DND-41 (cell line): ENCODE measurements at regions not wholly inside any gene's neighbourhood (a gene's known extent, or its start where the extent isn't known, plus 50 kb on each side); places are given as distances from the start of the nearest gene placed in this dataset.
"Not testable (repeated sequence)": the region's sequence is repeated elsewhere in the genome, so short reads cannot be mapped to it uniquely, and the experiment has no call there.

Experiments used
- ATAC-seq: fragments of 200-7000 bp; cut with Tn5 transposase; 3 replicates; pipeline ENCODE4 v1.9.1; 2021; ENCODE audit warnings: low read depth; ENCODE audit not compliant: insufficient read depth
- DNase-seq: peaks from one replicate; pipeline ENCODE4 v3.0.0-alpha.2; 2020
- H2AFZ ChIP-seq: 2 replicates; pipeline ENCODE4 v1.6.0; 2012; ENCODE audit warnings: low read depth, low read length
- H3K27ac ChIP-seq: 2 replicates; pipeline ENCODE4 v1.5.1; 2012; ENCODE audit warnings: low read length, inconsistent platforms
- H3K27me3 ChIP-seq: fragments of 200-600 bp; sonication (generic); 2 replicates; pipeline ENCODE4 v1.6.0; 2012; ENCODE audit warnings: low read length, mild to moderate bottlenecking, inconsistent platforms; ENCODE audit not compliant: insufficient read depth, poor library complexity
- H3K36me3 ChIP-seq: 2 replicates; pipeline ENCODE4 v1.5.1; 2012; ENCODE audit warnings: low read length, inconsistent platforms; ENCODE audit not compliant: insufficient read depth
- H3K4me1 ChIP-seq: 2 replicates; pipeline ENCODE4 v1.5.1; 2012; ENCODE audit warnings: mild to moderate bottlenecking, low read length; ENCODE audit not compliant: insufficient read depth
- H3K4me2 ChIP-seq: 2 replicates; pipeline ENCODE4 v1.6.0; 2012; ENCODE audit warnings: mild to moderate bottlenecking, moderate library complexity, low read length, inconsistent platforms; ENCODE audit not compliant: insufficient read depth
- H3K4me3 ChIP-seq, 2 experiments: fragments of 200-600 bp in 1 of 2; shearing (Covaris generic) in 1 of 2; 2 replicates each; pipeline ENCODE4 v1.5.1; 2012 to 2016; ENCODE audit warnings: inconsistent platforms in 2 of 2, low read length in 2 of 2, mild to moderate bottlenecking in 2 of 2, low read depth in 1 of 2, moderate library complexity in 1 of 2
- H3K79me2 ChIP-seq: 2 replicates; pipeline ENCODE4 v1.6.0; 2012; ENCODE audit warnings: low read length, inconsistent platforms; ENCODE audit not compliant: insufficient read depth
- H3K9ac ChIP-seq: 2 replicates; pipeline ENCODE4 v1.6.0; 2012; ENCODE audit warnings: low read depth, mild to moderate bottlenecking, inconsistent platforms, low read length, moderate library complexity
- H3K9me3 ChIP-seq: 2 replicates; pipeline ENCODE4 v1.5.1; 2012; ENCODE audit warnings: low read length, moderate library complexity, mild to moderate bottlenecking, inconsistent platforms; ENCODE audit not compliant: insufficient read depth, severe bottlenecking
- H4K20me1 ChIP-seq: 2 replicates; pipeline ENCODE4 v1.6.0; 2012; ENCODE audit warnings: low read length; ENCODE audit not compliant: insufficient read depth
- EZH2 ChIP-seq: IDR thresholded peaks from 3 replicates; pipeline ENCODE4 v1.6.1; 2012; ENCODE audit warnings: borderline replicate concordance, low read depth, mild to moderate bottlenecking, moderate library complexity, low read length, inconsistent platforms; ENCODE audit not compliant: severe bottlenecking
- TF ChIP-seq, protein P1 (sequence below): IDR thresholded peaks from 2 replicates; pipeline ENCODE4 v1.5.1; 2012; ENCODE audit warnings: borderline replicate concordance, low read length, moderate library complexity, mild to moderate bottlenecking; ENCODE audit not compliant: poor library complexity, severe bottlenecking; ENCODE audit errors: extremely low read depth

GRCh38 chr19:28437390-28438346 is 775.3 kb downstream of the UQCRFS1 start:
- DNase-seq: no peak
- no peaks in the 10 kb centered on the region for H3K9me3 ChIP-seq
- H3K4me1 ChIP-seq: peaks cover 40% of the 10 kb centered on the region
- peak overlapping the region; percentile 79 for H3K27ac ChIP-seq
- no peak overlapping the region for H2AFZ ChIP-seq
- H3K4me2 ChIP-seq: no peak overlapping the region
- ATAC-seq: no peak
- H3K27me3 ChIP-seq: no peaks in the 10 kb centered on the region
- no peaks in the 10 kb centered on the region for H4K20me1 ChIP-seq
- TF ChIP-seq, protein P1, sequence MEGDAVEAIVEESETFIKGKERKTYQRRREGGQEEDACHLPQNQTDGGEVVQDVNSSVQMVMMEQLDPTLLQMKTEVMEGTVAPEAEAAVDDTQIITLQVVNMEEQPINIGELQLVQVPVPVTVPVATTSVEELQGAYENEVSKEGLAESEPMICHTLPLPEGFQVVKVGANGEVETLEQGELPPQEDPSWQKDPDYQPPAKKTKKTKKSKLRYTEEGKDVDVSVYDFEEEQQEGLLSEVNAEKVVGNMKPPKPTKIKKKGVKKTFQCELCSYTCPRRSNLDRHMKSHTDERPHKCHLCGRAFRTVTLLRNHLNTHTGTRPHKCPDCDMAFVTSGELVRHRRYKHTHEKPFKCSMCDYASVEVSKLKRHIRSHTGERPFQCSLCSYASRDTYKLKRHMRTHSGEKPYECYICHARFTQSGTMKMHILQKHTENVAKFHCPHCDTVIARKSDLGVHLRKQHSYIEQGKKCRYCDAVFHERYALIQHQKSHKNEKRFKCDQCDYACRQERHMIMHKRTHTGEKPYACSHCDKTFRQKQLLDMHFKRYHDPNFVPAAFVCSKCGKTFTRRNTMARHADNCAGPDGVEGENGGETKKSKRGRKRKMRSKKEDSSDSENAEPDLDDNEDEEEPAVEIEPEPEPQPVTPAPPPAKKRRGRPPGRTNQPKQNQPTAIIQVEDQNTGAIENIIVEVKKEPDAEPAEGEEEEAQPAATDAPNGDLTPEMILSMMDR: no peak
- no peak for TF ChIP-seq EZH2
- no peaks in the 10 kb centered on the region for H3K36me3 ChIP-seq
- no peaks in the 10 kb centered on the region for H3K79me2 ChIP-seq
- peak overlapping the region; percentile 39; the same call in 1 of the 2 replicates for H3K9ac ChIP-seq
- no peak overlapping the region for H3K4me3 ChIP-seq

DNA sequence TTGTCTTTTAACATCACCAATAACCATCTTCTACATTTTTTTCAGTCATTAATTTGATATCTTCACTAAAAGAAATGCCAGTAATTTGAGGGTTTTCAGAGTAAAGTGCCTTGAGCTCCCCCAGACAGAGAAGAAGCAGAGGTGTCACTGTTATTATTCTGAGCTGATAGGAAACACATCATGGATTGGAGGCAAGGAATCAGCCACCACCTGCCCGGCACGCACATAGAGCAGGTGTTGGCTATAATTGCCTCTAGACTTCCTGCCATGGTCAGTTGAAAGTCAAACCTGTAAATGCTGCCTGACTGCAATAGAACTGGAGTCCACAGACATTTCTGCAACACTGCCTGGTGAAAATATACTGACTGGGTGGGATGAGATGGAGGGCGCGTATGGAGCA is 776.6 kb downstream of the UQCRFS1 start:
- Histone ChIP-seq H3K79me2 (no peaks in the 10 kb centered on the region), H2AFZ (no peak overlapping the region), H3K4me1 (peaks cover 40% of the 10 kb centered on the region), H3K9me3 (no peaks in the 10 kb centered on the region), H3K36me3 (no peaks in the 10 kb centered on the region), H4K20me1 (no peaks in the 10 kb centered on the region), H3K9ac (peak overlapping the region; percentile 39), H3K4me3 (peak overlapping the region in 1 of 2 experiments; percentile 0; a peak in 1 of 4 replicates), H3K27me3 (no peaks in the 10 kb centered on the region), H3K27ac (peak overlapping the region; percentile 79), H3K4me2 (peak overlapping the region; percentile 32)
- TF ChIP-seq, protein P1: no peak
- TF ChIP-seq EZH2: no peak
- DNase-seq (no peak), ATAC-seq (peak; percentile 61)

- DNase-seq (peak; percentile 38), ATAC-seq (peak; percentile 88)
- Histone ChIP-seq H3K4me1 (peaks cover 40% of the 10 kb centered on the region), H3K27me3 (no peaks in the 10 kb centered on the region), H3K4me3 (no peak overlapping the region), H3K36me3 (no peaks in the 10 kb centered on the region), H3K4me2 (peak overlapping the region; percentile 32), H3K27ac (peak overlapping the region; percentile 79), H3K79me2 (no peaks in the 10 kb centered on the region), H2AFZ (no peak overlapping the region), H3K9ac (peak overlapping the region; percentile 39), H3K9me3 (no peaks in the 10 kb centered on the region), H4K20me1 (no peaks in the 10 kb centered on the region)
- TF ChIP-seq EZH2: no peak
- TF ChIP-seq, protein P1: no peak
Observed at GRCh38 chr19:28435551-28436271, 777.2 kb downstream of the UQCRFS1 start.

- Histone ChIP-seq H3K4me1 (peaks cover 40% of the 10 kb centered on the region), H3K27ac (0 out of 2 replicates have a peak overlapping the region, but pooled peaks have one; percentile 18)
- not testable (repeated sequence) for H3K9ac ChIP-seq, DNase-seq, H3K36me3 ChIP-seq, H3K9me3 ChIP-seq, H3K79me2 ChIP-seq, ATAC-seq, H3K27me3 ChIP-seq, H3K4me2 ChIP-seq, H4K20me1 ChIP-seq, H2AFZ ChIP-seq, H3K4me3 ChIP-seq
Observed at GRCh38 chr19:28434794-28435193, 778.2 kb downstream of the UQCRFS1 start.

- not testable (repeated sequence) for ATAC-seq, H3K9me3 ChIP-seq, H2AFZ ChIP-seq, H3K4me2 ChIP-seq, H3K4me3 ChIP-seq, H3K36me3 ChIP-seq, H3K27me3 ChIP-seq, H3K9ac ChIP-seq, H3K79me2 ChIP-seq, H4K20me1 ChIP-seq, DNase-seq
- Histone ChIP-seq H3K27ac (0 out of 2 replicates have a peak overlapping the region, but pooled peaks have one; percentile 18), H3K4me1 (peaks cover 43% of the 10 kb centered on the region)
Observed at GRCh38 chr19:28434365-28434764, 778.6 kb downstream of the UQCRFS1 start.
